Bronchial epithelial cell (primary cell): ENCODE measurements at regions not wholly inside any gene's neighbourhood (a gene's known extent, or its start where the extent isn't known, plus 50 kb on each side); places are given as distances from the start of the nearest gene placed in this dataset.

Source experiments
- DNase-seq: peaks from one replicate; pipeline ENCODE4 v3.0.0-alpha.2; 2010; ENCODE audit warnings: low read depth
- FAIRE-seq: peaks from 2 replicates; lab custom pipeline; 2011; peaks lifted over from hg19 to GRCh38; lab: Jason Lieb, UNC
- H3K27me3 ChIP-seq: 2 replicates; pipeline ENCODE4 v1.5.1; 2011; ENCODE audit warnings: low read length; ENCODE audit not compliant: control insufficient read depth, insufficient read depth
- H3K36me3 ChIP-seq: 2 replicates; pipeline ENCODE4 v1.5.1; 2011; ENCODE audit warnings: low read length; ENCODE audit not compliant: control insufficient read depth, insufficient read depth
- H3K4me3 ChIP-seq: 2 replicates; pipeline ENCODE4 v1.5.1; 2011; ENCODE audit warnings: mild to moderate bottlenecking, low read depth, low read length, control low read depth
- TF ChIP-seq, protein P1 (sequence below): IDR thresholded peaks from 2 replicates; pipeline ENCODE4 v1.5.1; 2011; ENCODE audit warnings: mild to moderate bottlenecking, moderate library complexity, low read length, control low read depth, inconsistent platforms; ENCODE audit not compliant: insufficient read depth, severe bottlenecking

DNA sequence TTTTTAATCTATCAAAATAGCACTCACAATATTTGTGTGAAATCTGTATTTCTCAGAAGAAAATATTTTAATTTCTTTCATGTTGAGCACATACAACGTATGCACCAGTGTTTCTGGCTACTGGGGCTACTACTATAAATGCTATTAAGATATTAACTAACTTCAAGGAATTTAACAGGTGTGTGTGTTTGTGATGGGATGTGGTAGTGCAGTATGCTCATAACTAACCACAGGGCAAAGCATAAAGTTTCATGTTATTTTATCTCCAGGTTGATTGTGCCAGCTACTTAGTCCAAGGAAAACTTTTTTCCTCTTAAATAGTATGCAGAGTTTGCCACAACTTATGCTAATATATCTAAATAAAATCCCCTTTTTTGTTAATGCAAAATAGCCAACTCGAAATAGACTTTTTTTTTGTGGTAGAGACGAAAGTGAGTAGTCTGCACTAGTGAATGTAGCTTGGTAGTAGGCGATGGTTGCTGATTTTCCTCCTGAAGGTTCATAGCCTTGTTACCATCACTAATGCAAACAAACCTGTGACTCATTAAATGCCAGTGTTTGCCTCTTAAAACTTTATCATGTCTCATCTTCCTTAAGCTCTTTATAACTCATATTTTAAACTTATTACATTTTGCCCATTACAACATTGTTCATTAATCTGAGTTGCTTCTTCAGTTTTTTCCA is 565.5 kb upstream of the ANO3 start:
- TF ChIP-seq, protein P1, sequence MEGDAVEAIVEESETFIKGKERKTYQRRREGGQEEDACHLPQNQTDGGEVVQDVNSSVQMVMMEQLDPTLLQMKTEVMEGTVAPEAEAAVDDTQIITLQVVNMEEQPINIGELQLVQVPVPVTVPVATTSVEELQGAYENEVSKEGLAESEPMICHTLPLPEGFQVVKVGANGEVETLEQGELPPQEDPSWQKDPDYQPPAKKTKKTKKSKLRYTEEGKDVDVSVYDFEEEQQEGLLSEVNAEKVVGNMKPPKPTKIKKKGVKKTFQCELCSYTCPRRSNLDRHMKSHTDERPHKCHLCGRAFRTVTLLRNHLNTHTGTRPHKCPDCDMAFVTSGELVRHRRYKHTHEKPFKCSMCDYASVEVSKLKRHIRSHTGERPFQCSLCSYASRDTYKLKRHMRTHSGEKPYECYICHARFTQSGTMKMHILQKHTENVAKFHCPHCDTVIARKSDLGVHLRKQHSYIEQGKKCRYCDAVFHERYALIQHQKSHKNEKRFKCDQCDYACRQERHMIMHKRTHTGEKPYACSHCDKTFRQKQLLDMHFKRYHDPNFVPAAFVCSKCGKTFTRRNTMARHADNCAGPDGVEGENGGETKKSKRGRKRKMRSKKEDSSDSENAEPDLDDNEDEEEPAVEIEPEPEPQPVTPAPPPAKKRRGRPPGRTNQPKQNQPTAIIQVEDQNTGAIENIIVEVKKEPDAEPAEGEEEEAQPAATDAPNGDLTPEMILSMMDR = no peak
- DNase-seq (peak; percentile 45), FAIRE-seq (no peak)
- no peak overlapping the region for H3K4me3 ChIP-seq
- no peaks in the 10 kb centered on the region for H3K36me3 ChIP-seq
- H3K27me3 ChIP-seq = no peaks in the 10 kb centered on the region

DNA sequence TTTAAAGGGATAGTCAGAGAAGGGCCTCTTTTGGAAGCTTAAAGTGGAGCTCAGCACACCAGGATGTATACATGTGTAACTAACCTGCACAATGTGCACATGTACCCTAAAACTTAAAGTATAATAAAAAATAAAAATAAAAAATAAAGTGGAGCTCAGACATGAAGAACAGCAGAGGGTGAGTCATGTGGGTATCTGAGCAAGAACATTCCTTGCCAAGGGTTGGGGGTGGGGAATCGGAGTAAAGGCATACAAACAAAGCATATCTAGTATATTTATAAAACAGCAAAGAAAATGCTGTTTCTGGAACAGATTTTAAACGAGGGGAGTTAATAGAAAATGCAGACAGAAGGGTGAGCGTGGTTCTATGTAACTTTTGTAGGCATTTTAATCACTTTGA is 562.6 kb upstream of the ANO3 start:
- DNase-seq = peak; percentile 26
- no peaks in the 10 kb centered on the region for H3K36me3 ChIP-seq
- no peak for FAIRE-seq
- no peaks in the 10 kb centered on the region for H3K27me3 ChIP-seq
- H3K4me3 ChIP-seq = no peak overlapping the region
- TF ChIP-seq, protein P1 = no peak

DNA sequence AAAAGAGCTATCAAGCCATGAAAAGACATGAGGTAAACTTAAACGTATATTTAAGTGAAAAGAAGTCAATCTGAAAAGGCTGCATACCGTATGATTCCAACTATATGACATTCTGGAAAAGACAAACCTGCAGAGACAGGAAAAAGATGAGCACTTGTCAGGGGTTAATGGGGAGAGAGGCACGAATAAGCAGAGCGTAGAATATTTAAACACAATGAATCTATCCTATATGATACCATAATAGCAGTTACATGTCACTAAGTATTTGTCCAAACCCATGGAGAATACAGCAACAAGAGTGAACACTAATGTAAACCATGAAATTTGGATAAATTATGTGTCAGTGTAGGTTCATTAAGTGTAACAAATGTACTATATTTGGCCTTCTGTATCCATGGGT is 560.3 kb upstream of the ANO3 start:
- no peak for DNase-seq
- no peak for FAIRE-seq
- Histone ChIP-seq H3K4me3 (no peak overlapping the region), H3K27me3 (no peaks in the 10 kb centered on the region), H3K36me3 (no peaks in the 10 kb centered on the region)
- TF ChIP-seq, protein P1 = no peak

DNA sequence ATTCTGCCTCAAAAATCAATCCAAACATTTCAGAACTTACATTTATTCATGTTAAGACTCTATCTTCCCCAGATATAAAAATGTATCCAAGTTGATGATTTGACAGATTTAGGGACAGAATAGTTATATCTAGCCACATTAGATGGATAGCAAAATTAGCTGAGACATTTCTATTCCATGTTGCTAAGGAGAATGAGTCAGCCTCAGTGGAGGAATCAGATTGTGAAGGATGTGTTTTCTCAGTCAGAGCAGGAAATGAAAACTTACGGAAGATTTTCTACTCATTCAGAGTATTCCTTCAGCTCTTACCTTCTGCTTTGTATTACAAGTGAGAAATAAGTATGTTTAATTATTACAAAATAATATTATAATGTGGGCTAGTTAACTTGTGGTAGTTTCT is 556.3 kb upstream of the ANO3 start:
- FAIRE-seq = no peak
- peak; percentile 17 for DNase-seq
- TF ChIP-seq, protein P1 = no peak
- H3K36me3 ChIP-seq = no peaks in the 10 kb centered on the region
- H3K27me3 ChIP-seq = no peaks in the 10 kb centered on the region
- H3K4me3 ChIP-seq = no peak overlapping the region

DNA sequence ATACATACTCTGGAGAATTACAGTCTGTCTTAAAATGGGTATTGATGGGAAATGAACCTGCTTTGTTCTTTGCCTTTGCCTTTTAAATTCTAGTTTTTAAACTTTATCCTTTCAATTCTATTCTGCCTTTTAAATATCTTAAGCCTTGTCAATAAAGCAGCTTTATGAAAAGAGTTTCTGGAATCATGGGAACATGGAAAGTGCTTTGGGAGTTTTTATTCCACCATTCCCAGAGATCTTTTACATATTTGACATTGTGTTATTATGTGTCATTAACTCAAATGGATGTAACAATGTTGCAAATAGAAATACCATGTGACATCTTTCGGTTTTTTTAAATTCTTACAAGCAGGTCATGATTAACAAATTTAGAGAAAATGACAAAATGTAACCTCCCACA is 555.7 kb upstream of the ANO3 start:
- no peaks in the 10 kb centered on the region for H3K36me3 ChIP-seq
- no peak for DNase-seq
- FAIRE-seq = no peak
- TF ChIP-seq, protein P1 = no peak
- H3K27me3 ChIP-seq = no peaks in the 10 kb centered on the region
- no peak overlapping the region for H3K4me3 ChIP-seq

DNA sequence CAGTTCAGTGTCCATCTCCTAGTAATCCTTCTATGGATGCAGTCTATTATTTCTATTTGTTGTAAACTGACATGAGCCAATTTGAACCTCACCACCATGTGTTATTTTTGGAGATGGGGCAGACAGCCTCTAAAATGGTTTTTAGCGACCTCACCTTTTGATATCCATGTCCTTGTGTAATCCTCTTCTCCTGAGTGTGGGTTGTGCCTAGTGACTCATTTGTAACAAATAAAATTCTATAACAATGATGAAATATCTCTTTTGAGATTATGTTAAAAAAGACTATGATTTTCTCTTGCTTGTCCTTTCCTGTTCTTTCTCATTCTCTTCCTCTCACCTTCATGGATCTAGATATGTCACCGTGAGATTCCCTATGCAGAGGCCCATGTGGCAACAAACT is 554.6 kb upstream of the ANO3 start:
- no peaks in the 10 kb centered on the region for H3K36me3 ChIP-seq
- DNase-seq (peak; percentile 41), FAIRE-seq (no peak)
- no peak overlapping the region for H3K4me3 ChIP-seq
- no peaks in the 10 kb centered on the region for H3K27me3 ChIP-seq
- TF ChIP-seq, protein P1 = no peak
